Endothelial cell (in vitro differentiated cells): ENCODE measurements at regions not wholly inside any gene's neighbourhood (a gene's known extent, or its start where the extent isn't known, plus 50 kb on each side); places are given as distances from the start of the nearest gene placed in this dataset.

Experiments used
- DNase-seq: peaks from one replicate; pipeline ENCODE4 v3.0.0; 2021; ENCODE audit warnings: low spot score
- H3K27ac Mint-ChIP-seq: one replicate; pipeline ENCODE4 v1.8.0; 2021; ENCODE audit warnings: mixed read lengths, inconsistent platforms; ENCODE audit not compliant: unreplicated experiment
- H3K27me3 Mint-ChIP-seq: one replicate; pipeline ENCODE4 v1.8.0; 2021; ENCODE audit warnings: mild to moderate bottlenecking, moderate library complexity, mixed read lengths, inconsistent platforms; ENCODE audit not compliant: unreplicated experiment
- H3K36me3 Mint-ChIP-seq: one replicate; pipeline ENCODE4 v1.8.0; 2021; ENCODE audit warnings: mild to moderate bottlenecking, low read depth, mixed read lengths, inconsistent platforms; ENCODE audit not compliant: unreplicated experiment
- H3K4me1 Mint-ChIP-seq: one replicate; pipeline ENCODE4 v1.8.0; 2021; ENCODE audit warnings: mild to moderate bottlenecking, mixed read lengths, inconsistent platforms; ENCODE audit not compliant: unreplicated experiment
- H3K4me3 Mint-ChIP-seq: one replicate; pipeline ENCODE4 v1.8.0; 2021; ENCODE audit warnings: mild to moderate bottlenecking, mixed read lengths, inconsistent platforms; ENCODE audit not compliant: unreplicated experiment
- H3K9me3 Mint-ChIP-seq: one replicate; pipeline ENCODE4 v1.8.0; 2021; ENCODE audit warnings: mixed read lengths, inconsistent platforms; ENCODE audit not compliant: unreplicated experiment
- TF ChIP-seq, protein P1 (sequence below): fragments of 200-600 bp; sonication (generic); IDR thresholded peaks from one replicate; pipeline ENCODE4 v1.5.0; 2021; ENCODE audit warnings: antibody characterized with exemption; ENCODE audit not compliant: unreplicated experiment

DNA sequence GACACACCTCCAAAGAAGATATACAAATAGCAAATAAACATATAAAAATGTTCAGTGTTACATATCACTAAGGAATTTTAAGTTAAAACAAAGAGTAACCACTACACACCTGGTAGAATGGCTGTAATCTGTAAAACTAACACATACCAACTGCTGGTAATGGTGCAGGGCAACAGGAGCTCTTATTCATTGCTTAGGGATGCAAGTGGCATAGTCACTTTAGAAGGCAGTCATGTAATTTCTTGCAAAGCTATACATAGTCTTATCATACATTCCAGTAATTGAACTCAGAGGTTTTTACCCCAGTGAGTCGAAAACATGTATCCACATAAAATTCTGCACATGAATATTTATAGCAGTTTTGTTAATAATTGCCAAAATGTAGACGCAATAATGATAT lies 906.8 kb upstream of the CITED2 start:
- TF ChIP-seq, protein P1, sequence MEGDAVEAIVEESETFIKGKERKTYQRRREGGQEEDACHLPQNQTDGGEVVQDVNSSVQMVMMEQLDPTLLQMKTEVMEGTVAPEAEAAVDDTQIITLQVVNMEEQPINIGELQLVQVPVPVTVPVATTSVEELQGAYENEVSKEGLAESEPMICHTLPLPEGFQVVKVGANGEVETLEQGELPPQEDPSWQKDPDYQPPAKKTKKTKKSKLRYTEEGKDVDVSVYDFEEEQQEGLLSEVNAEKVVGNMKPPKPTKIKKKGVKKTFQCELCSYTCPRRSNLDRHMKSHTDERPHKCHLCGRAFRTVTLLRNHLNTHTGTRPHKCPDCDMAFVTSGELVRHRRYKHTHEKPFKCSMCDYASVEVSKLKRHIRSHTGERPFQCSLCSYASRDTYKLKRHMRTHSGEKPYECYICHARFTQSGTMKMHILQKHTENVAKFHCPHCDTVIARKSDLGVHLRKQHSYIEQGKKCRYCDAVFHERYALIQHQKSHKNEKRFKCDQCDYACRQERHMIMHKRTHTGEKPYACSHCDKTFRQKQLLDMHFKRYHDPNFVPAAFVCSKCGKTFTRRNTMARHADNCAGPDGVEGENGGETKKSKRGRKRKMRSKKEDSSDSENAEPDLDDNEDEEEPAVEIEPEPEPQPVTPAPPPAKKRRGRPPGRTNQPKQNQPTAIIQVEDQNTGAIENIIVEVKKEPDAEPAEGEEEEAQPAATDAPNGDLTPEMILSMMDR: no peak
- no peaks in the 10 kb centered on the region for H3K27me3 Mint-ChIP-seq
- DNase-seq: no peak
- no peaks in the 10 kb centered on the region for H3K4me1 Mint-ChIP-seq
- no peaks in the 10 kb centered on the region for H3K9me3 Mint-ChIP-seq
- no peak overlapping the region for H3K27ac Mint-ChIP-seq
- H3K4me3 Mint-ChIP-seq: no peak overlapping the region
- no peaks in the 10 kb centered on the region for H3K36me3 Mint-ChIP-seq

DNA sequence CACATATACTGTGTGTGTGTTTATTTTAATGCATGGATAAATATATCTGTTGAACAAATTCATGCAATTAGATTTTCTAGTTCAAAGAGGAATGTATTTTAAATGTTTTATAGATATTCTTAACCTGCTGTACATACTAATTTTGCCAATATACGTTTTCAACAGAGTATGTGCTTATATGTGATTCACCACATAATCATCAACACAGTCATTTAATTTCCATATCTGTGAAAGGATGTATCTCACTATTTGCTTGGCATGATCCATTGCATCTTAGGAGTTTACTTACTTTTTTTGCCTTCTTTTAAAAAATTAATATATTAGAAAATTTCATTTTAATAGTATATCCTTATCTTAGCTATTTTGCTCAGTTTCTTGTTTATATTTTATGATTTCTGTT lies 902.3 kb upstream of the CITED2 start:
- Mint-ChIP-seq H3K4me3 (no peak overlapping the region), H3K4me1 (no peaks in the 10 kb centered on the region), H3K9me3 (no peaks in the 10 kb centered on the region), H3K27me3 (no peaks in the 10 kb centered on the region), H3K27ac (no peak overlapping the region), H3K36me3 (no peaks in the 10 kb centered on the region)
- no peak for DNase-seq
- TF ChIP-seq, protein P1: no peak

DNA sequence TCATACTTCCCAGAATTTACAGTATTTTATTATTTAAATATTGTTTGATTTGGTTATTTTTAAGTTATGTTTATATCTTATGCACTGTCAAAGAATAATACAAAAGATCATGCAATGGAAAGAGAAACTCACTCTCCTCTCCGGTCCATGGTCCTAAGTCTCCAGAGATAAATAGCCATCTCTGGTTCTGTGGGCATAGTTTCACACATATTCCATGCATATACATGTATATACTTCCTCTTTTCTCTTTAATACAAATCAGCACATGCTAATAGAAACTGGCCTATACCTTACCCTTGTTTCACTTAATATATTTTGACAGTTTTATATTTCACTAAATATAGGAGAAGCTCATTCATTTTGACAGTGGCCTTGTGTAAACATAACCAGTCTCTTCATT lies 901.7 kb upstream of the CITED2 start:
- Mint-ChIP-seq H3K4me3 (no peak overlapping the region), H3K36me3 (no peaks in the 10 kb centered on the region), H3K27me3 (no peaks in the 10 kb centered on the region)

DNA sequence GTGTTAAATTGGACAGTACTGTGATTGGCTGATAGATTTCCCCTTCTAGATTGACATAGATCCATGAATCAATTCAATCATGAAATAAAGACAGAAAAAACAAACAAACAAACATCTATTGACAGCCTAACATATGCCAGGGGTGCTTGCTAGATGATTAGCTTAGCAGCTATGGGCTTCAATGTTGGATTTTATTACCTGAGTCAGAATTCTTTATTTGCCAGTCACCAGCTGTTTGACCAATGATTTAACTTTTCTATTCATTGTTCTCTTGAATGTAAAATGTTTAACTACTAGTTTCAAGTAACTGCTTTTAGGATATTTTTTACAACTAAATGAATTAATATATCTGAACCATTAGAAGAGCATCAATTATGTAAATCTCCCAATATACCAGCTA lies 901.3 kb upstream of the CITED2 start:
- H3K27ac Mint-ChIP-seq: no peak overlapping the region
- no peaks in the 10 kb centered on the region for H3K4me1 Mint-ChIP-seq
- no peaks in the 10 kb centered on the region for H3K27me3 Mint-ChIP-seq
- TF ChIP-seq, protein P1: no peak
- no peaks in the 10 kb centered on the region for H3K36me3 Mint-ChIP-seq
- H3K9me3 Mint-ChIP-seq: no peaks in the 10 kb centered on the region
- H3K4me3 Mint-ChIP-seq: no peak overlapping the region
- DNase-seq: no peak

More for the DNA sequence above, 901.7 kb upstream of the CITED2 start:
- Mint-ChIP-seq H3K9me3 (no peaks in the 10 kb centered on the region), H3K4me1 (no peaks in the 10 kb centered on the region), H3K27ac (no peak overlapping the region)
- TF ChIP-seq, protein P1: no peak
- no peak for DNase-seq

DNA sequence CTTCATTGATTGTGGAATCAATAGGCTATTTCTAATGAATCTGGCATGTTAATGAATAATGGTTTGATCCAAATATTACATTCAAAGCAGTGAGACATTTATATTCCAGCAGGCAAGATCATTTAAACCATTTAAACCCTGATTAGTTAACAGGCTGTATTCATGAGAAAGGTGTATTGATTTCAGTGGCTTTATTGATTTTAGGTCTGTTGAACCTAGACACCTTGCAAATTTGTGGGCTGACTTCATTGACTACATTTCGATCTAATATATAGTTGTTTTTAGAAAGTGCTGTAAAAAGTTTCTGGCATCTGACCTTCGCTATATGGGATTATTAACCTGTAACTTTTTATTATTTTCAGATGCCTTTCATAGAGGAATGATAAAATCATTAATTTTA lies 900.1 kb upstream of the CITED2 start:
- Mint-ChIP-seq H3K27ac (no peak overlapping the region), H3K36me3 (no peaks in the 10 kb centered on the region), H3K4me3 (no peak overlapping the region), H3K27me3 (no peaks in the 10 kb centered on the region), H3K4me1 (no peaks in the 10 kb centered on the region), H3K9me3 (no peaks in the 10 kb centered on the region)
- TF ChIP-seq, protein P1: no peak
- DNase-seq: no peak
